HCT116 (cell line): ENCODE measurements at regions not wholly inside any gene's neighbourhood (a gene's known extent, or its start where the extent isn't known, plus 50 kb on each side); places are given as distances from the start of the nearest gene placed in this dataset.
"Not testable (repeated sequence)": the region's sequence is repeated elsewhere in the genome, so short reads cannot be mapped to it uniquely, and the experiment has no call there.

ENCODE experiments used
- ATAC-seq: fragments of 200-7000 bp; cut with Tn5 transposase; 2 replicates; pipeline ENCODE4 v1.9.1; 2020; ENCODE audit warnings: mild to moderate bottlenecking, moderate library complexity
- BruUV-seq: library from RNA; stranded (reverse); fragments of 400-500 nt; replicated peaks from 2 replicates; lab custom pipeline; 2021; lab: Mats Ljungman, UMichigan
- CTCF ChIA-PET: fragments of 300-600 bp; sonication (Branson Sonifier 250); formaldehyde crosslinking; loops from one replicate; lab custom pipeline; 2021; ENCODE audit warnings: antibody characterized with exemption; lab: Charles Lee
- POLR2A ChIA-PET: fragments of 300-600, 350-600 bp; sonication (Branson Sonifier 250); formaldehyde crosslinking; loops from one replicate; lab custom pipeline; 2021; ENCODE audit warnings: antibody characterized with exemption; lab: Charles Lee
- RAD21 ChIA-PET, 2 experiments: fragments of 300-600 bp; sonication (Branson Sonifier 250); formaldehyde crosslinking; loops; one replicate each; lab custom pipeline; 2023; ENCODE audit warnings: low total read pairs in 2 of 2; ENCODE audit not compliant: uncharacterized antibody in 2 of 2, unreplicated experiment in 2 of 2, low non-redundant PET in 1 of 2; lab: Charles Lee
- DNase-seq: peaks from one replicate; pipeline ENCODE4 v3.0.0-alpha.2; 2010; ENCODE audit warnings: low read depth, low spot score
- H2AFZ ChIP-seq: fragments of 200-600 bp; shearing (Covaris generic), sonication (generic); 2 replicates; pipeline ENCODE4 v1.6.1; 2017; ENCODE audit warnings: low read depth, mixed run types, mixed read lengths, antibody characterized with exemption, low read length; ENCODE audit not compliant: poor library complexity, severe bottlenecking
- H3K27ac ChIP-seq: 2 replicates; pipeline ENCODE4 v1.5.1; 2012; ENCODE audit warnings: low read depth, low read length
- H3K27me3 ChIP-seq: fragments of 200-600 bp; sonication (generic); 2 replicates; pipeline ENCODE4 v1.6.1; 2016; ENCODE audit warnings: mixed run types, low read length, mixed read lengths; ENCODE audit not compliant: insufficient read depth
- H3K36me3 ChIP-seq, 2 experiments: fragments of 200-500 bp in 1 of 2; fragments of 200-600 bp in 1 of 2; sonication (Bioruptor generic) in 1 of 2; sonication (generic) in 1 of 2; 2 replicates each; pipeline versions ENCODE4 v1.5.1 to v1.6.1; 2014 to 2016; ENCODE audit warnings: low read length in 2 of 2, inconsistent platforms in 1 of 2, mixed read lengths in 1 of 2, mixed run types in 1 of 2; ENCODE audit not compliant: insufficient read depth in 2 of 2, control insufficient read depth in 1 of 2
- H3K4me1 ChIP-seq, 2 experiments: fragments of 200-600 bp in 1 of 2; sonication (generic) in 1 of 2; 2 replicates each; pipeline versions ENCODE4 v1.5.1 to v1.6.1; 2012 to 2017; ENCODE audit warnings: low read length in 2 of 2, inconsistent platforms in 1 of 2, mild to moderate bottlenecking in 1 of 2, mixed read lengths in 1 of 2, mixed run types in 1 of 2, moderate library complexity in 1 of 2; ENCODE audit not compliant: insufficient read depth in 2 of 2, control insufficient read depth in 1 of 2
- H3K4me2 ChIP-seq: fragments of 200-600 bp; sonication (generic); 2 replicates; pipeline ENCODE4 v1.6.1; 2017; ENCODE audit warnings: mixed run types, low read length, mixed read lengths
- H3K4me3 ChIP-seq, 2 experiments: fragments of 200-600 bp in 1 of 2; sonication (generic) in 1 of 2; replicated peaks in 1 of 2; 2 replicates each; pipeline ENCODE4 v1.5.1; 2011 to 2016; ENCODE audit warnings: low read length in 2 of 2, control low read depth in 1 of 2, low read depth in 1 of 2, mild to moderate bottlenecking in 1 of 2, mixed read lengths in 1 of 2, mixed run types in 1 of 2
- H3K79me2 ChIP-seq: fragments of 200-600 bp; sonication (generic); 2 replicates; pipeline ENCODE4 v1.6.1; 2017; ENCODE audit warnings: mild to moderate bottlenecking, mixed run types, low read length, moderate library complexity, mixed read lengths; ENCODE audit not compliant: insufficient read depth
- H3K9ac ChIP-seq: fragments of 200-600 bp; sonication (generic); 2 replicates; pipeline ENCODE4 v1.6.1; 2016; ENCODE audit warnings: low read length, mixed read lengths
- H3K9me2 ChIP-seq: fragments of 200-600 bp; sonication (generic), shearing (Covaris generic); 2 replicates; pipeline ENCODE4 v1.6.1; 2017; ENCODE audit warnings: mixed run types, mild to moderate bottlenecking, moderate library complexity; ENCODE audit not compliant: insufficient read depth
- H3K9me3 ChIP-seq, 2 experiments: fragments of 200-500 bp in 1 of 2; fragments of 200-600 bp in 1 of 2; sonication (Bioruptor generic) in 1 of 2; sonication (generic) in 1 of 2; 2 replicates each; pipeline ENCODE4 v1.6.1; 2014 to 2017; ENCODE audit warnings: low read length in 2 of 2, mixed read lengths in 2 of 2, inconsistent platforms in 1 of 2, low read depth in 1 of 2, mild to moderate bottlenecking in 1 of 2, mixed run types in 1 of 2, moderate library complexity in 1 of 2; ENCODE audit not compliant: control insufficient read depth in 1 of 2, insufficient read depth in 1 of 2
- H4K20me1 ChIP-seq: fragments of 200-600 bp; sonication (generic), shearing (Covaris generic); 2 replicates; pipeline ENCODE4 v1.6.1; 2017; ENCODE audit warnings: mixed run types, mild to moderate bottlenecking, moderate library complexity; ENCODE audit not compliant: insufficient read depth
- CBX3 ChIP-seq: IDR thresholded peaks from 2 replicates; pipeline ENCODE4 v1.6.1; 2012; ENCODE audit warnings: low read depth
- CEBPB ChIP-seq: IDR thresholded peaks from 2 replicates; pipeline ENCODE4 v1.6.1; 2012; ENCODE audit warnings: low read depth
- EGR1 ChIP-seq: IDR thresholded peaks from 2 replicates; pipeline ENCODE4 v1.6.1; 2012; ENCODE audit warnings: low read depth
- ELF1 ChIP-seq: IDR thresholded peaks from 2 replicates; pipeline ENCODE4 v1.6.1; 2012; ENCODE audit warnings: low read depth, borderline replicate concordance
- EZH2 ChIP-seq: fragments of 200-600 bp; sonication (generic); IDR thresholded peaks from 2 replicates; pipeline ENCODE4 v1.6.1; 2017; ENCODE audit warnings: antibody characterized with exemption, mixed run types
- EZH2phosphoT487 ChIP-seq: fragments of 200-600 bp; IDR thresholded peaks from 2 replicates; pipeline ENCODE4 v1.6.1; 2018; ENCODE audit warnings: antibody characterized with exemption, borderline replicate concordance
- FOSL1 ChIP-seq: IDR thresholded peaks from 2 replicates; pipeline ENCODE4 v1.6.1; 2012; ENCODE audit warnings: low read depth
- JUND ChIP-seq: IDR thresholded peaks from 2 replicates; pipeline ENCODE4 v1.6.1; 2012
- MAX ChIP-seq: IDR thresholded peaks from 2 replicates; pipeline ENCODE4 v1.6.1; 2012
- POLR2A ChIP-seq: IDR thresholded peaks from 2 replicates; pipeline ENCODE4 v1.7.0; 2011; ENCODE audit warnings: borderline replicate concordance; ENCODE audit not compliant: insufficient read depth, insufficient read length; ENCODE audit errors: extremely low read depth
- POLR2AphosphoS5 ChIP-seq: IDR thresholded peaks from 2 replicates; pipeline ENCODE4 v1.6.1; 2011; ENCODE audit warnings: mild to moderate bottlenecking, low read depth, low read length, moderate library complexity
- RAD21 ChIP-seq: IDR thresholded peaks from 2 replicates; pipeline ENCODE4 v1.6.1; 2012; ENCODE audit warnings: low read depth, mild to moderate bottlenecking
- SIN3A ChIP-seq: IDR thresholded peaks from 2 replicates; pipeline ENCODE4 v1.6.1; 2012; ENCODE audit warnings: low read depth
- SP1 ChIP-seq: IDR thresholded peaks from 2 replicates; pipeline ENCODE4 v1.6.1; 2012; ENCODE audit warnings: low read depth
- SRF ChIP-seq: IDR thresholded peaks from 2 replicates; pipeline ENCODE4 v1.6.1; 2012; ENCODE audit warnings: low read depth
- YY1 ChIP-seq: IDR thresholded peaks from 2 replicates; pipeline ENCODE4 v1.6.1; 2011; ENCODE audit warnings: low read length, low read depth, moderate library complexity, mild to moderate bottlenecking; ENCODE audit not compliant: insufficient replicate concordance; ENCODE audit errors: extremely low read depth
- ZFX ChIP-seq: fragments of 450-650 bp; IDR thresholded peaks from 2 replicates; pipeline ENCODE4 v1.6.1; 2017
- ZNF274 ChIP-seq: fragments of 200-500 bp; sonication (Bioruptor generic); IDR thresholded peaks from 2 replicates; pipeline ENCODE4 v1.6.1; 2014; ENCODE audit warnings: mild to moderate bottlenecking, low read depth, low read length, inconsistent platforms
- intact Hi-C: fragments of 100-400 bp; cut with micrococcal nuclease; formaldehyde crosslinking; loops from 2 replicates; pipeline ENCODE4 v1.10.0; 2022
- TF ChIP-seq, protein P1 (sequence below): IDR thresholded peaks from 2 replicates; pipeline ENCODE4 v1.6.1; 2011; ENCODE audit warnings: mild to moderate bottlenecking, low read length, moderate library complexity; ENCODE audit not compliant: insufficient replicate concordance; ENCODE audit errors: extremely low read depth
- TF ChIP-seq, protein P2 (sequence below), 3 experiments: fragments of 200-600 bp in 1 of 3; sonication (generic) in 1 of 3; IDR thresholded peaks in 2 of 3; conservative IDR thresholded peaks in 1 of 3; 2 replicates each; pipeline ENCODE4 v1.5.1; 2012 to 2017; ENCODE audit warnings: low read depth in 2 of 3, low read length in 2 of 3, antibody characterized with exemption in 1 of 3, borderline replicate concordance in 1 of 3, control low read depth in 1 of 3, mild to moderate bottlenecking in 1 of 3, mixed read lengths in 1 of 3, mixed run types in 1 of 3, moderate library complexity in 1 of 3; ENCODE audit not compliant: insufficient read depth in 1 of 3

DNA sequence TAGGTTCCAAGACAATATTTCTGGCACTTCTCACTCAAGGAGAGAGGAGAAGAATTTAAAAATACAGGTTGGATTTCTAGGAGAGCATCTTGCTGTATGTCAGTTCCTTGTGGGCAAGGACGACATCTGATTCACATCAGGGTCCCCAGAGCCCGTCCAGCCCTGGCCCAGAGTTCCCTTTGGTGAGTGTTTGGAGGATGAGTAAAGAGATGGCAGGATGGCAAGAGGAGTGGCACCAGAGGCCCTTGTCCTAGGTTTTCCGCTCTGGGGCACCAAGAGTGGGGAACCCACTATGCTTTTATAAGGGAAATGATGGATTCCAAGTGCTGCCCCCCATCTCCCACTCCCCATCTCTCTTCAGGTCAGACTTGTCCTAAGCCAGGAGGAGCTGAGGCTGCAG, 181.8 kb downstream of the TBC1D2B start:
- H3K4me2 ChIP-seq: no peak overlapping the region
- ATAC-seq (no peak), DNase-seq (no peak)
- no peak overlapping the region for H3K4me3 ChIP-seq
- no peaks in the 10 kb centered on the region for H3K4me1 ChIP-seq
- no peak overlapping the region for H3K9ac ChIP-seq
- ChIA-PET CTCF (no interaction called here), POLR2A (no interaction called here), RAD21 (no interaction called here)
- no TSS peak for BruUV-seq
- no peaks in the 10 kb centered on the region for H3K27me3 ChIP-seq
- H3K9me3 ChIP-seq: no peaks in the 10 kb centered on the region
- H4K20me1 ChIP-seq: no peaks in the 10 kb centered on the region
- no peaks in the 10 kb centered on the region for H3K79me2 ChIP-seq
- intact Hi-C loops: no loop called here
- no peak overlapping the region for H2AFZ ChIP-seq
- no peaks in the 10 kb centered on the region for H3K9me2 ChIP-seq
- no peak overlapping the region for H3K27ac ChIP-seq
- no peaks in the 10 kb centered on the region for H3K36me3 ChIP-seq
- no peak for TF ChIP-seq FOSL1
- TF ChIP-seq SRF: no peak
- no peak for TF ChIP-seq EZH2phosphoT487
- no peak for TF ChIP-seq ZNF274
- TF ChIP-seq POLR2A: no peak
- TF ChIP-seq CBX3: no peak
- no peak for TF ChIP-seq ELF1
- TF ChIP-seq MAX: no peak
- TF ChIP-seq SP1: no peak
- TF ChIP-seq POLR2AphosphoS5: no peak
- no peak for TF ChIP-seq CEBPB
- TF ChIP-seq SIN3A: no peak
- TF ChIP-seq JUND: no peak
- TF ChIP-seq, protein P1, sequence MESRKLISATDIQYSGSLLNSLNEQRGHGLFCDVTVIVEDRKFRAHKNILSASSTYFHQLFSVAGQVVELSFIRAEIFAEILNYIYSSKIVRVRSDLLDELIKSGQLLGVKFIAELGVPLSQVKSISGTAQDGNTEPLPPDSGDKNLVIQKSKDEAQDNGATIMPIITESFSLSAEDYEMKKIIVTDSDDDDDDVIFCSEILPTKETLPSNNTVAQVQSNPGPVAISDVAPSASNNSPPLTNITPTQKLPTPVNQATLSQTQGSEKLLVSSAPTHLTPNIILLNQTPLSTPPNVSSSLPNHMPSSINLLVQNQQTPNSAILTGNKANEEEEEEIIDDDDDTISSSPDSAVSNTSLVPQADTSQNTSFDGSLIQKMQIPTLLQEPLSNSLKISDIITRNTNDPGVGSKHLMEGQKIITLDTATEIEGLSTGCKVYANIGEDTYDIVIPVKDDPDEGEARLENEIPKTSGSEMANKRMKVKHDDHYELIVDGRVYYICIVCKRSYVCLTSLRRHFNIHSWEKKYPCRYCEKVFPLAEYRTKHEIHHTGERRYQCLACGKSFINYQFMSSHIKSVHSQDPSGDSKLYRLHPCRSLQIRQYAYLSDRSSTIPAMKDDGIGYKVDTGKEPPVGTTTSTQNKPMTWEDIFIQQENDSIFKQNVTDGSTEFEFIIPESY: no peak
- no peak for TF ChIP-seq EZH2
- TF ChIP-seq EGR1: no peak
- no peak for TF ChIP-seq YY1
- TF ChIP-seq RAD21: no peak
- TF ChIP-seq ZFX: no peak
- TF ChIP-seq, protein P2, sequence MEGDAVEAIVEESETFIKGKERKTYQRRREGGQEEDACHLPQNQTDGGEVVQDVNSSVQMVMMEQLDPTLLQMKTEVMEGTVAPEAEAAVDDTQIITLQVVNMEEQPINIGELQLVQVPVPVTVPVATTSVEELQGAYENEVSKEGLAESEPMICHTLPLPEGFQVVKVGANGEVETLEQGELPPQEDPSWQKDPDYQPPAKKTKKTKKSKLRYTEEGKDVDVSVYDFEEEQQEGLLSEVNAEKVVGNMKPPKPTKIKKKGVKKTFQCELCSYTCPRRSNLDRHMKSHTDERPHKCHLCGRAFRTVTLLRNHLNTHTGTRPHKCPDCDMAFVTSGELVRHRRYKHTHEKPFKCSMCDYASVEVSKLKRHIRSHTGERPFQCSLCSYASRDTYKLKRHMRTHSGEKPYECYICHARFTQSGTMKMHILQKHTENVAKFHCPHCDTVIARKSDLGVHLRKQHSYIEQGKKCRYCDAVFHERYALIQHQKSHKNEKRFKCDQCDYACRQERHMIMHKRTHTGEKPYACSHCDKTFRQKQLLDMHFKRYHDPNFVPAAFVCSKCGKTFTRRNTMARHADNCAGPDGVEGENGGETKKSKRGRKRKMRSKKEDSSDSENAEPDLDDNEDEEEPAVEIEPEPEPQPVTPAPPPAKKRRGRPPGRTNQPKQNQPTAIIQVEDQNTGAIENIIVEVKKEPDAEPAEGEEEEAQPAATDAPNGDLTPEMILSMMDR (IDR thresholded peaks at IDR 0.05 in 2 of 3, conservative IDR thresholded peaks at IDR 0.05 in 1 of 3; ENCODE audit: borderline replicate concordance in 1 of 3, insufficient read depth in 1 of 3, low read depth in 2 of 3, low read length in 2 of 3): no peak

- ATAC-seq, H3K36me3 ChIP-seq, H3K9ac ChIP-seq, intact Hi-C loops, CTCF ChIA-PET, H3K27me3 ChIP-seq, H2AFZ ChIP-seq, DNase-seq, H3K4me1 ChIP-seq, H3K9me3 ChIP-seq, POLR2A ChIA-PET, H3K27ac ChIP-seq, RAD21 ChIA-PET, H4K20me1 ChIP-seq, H3K4me3 ChIP-seq, H3K4me2 ChIP-seq, H3K79me2 ChIP-seq, H3K9me2 ChIP-seq, BruUV-seq: not testable (repeated sequence)
Measured at GRCh38 chr15:77895145-77895544, 182.4 kb downstream of the TBC1D2B start.
